Type B pancreatic cell (in vitro differentiated cells): ENCODE measurements at regions not wholly inside any gene's neighbourhood (a gene's known extent, or its start where the extent isn't known, plus 50 kb on each side); places are given as distances from the start of the nearest gene placed in this dataset.
"Not testable (repeated sequence)": the region's sequence is repeated elsewhere in the genome, so short reads cannot be mapped to it uniquely, and the experiment has no call there.

Experiments used
- DNase-seq: peaks from one replicate; pipeline ENCODE4 v3.0.0; 2021; ENCODE audit warnings: mixed read lengths; ENCODE audit not compliant: unreplicated experiment; ENCODE audit errors: extremely low spot score
- H3K27ac Mint-ChIP-seq: 2 replicates; pipeline ENCODE4 v1.8.0; 2021; ENCODE audit warnings: mild to moderate bottlenecking, mixed read lengths
- H3K27me3 Mint-ChIP-seq: 2 replicates; pipeline ENCODE4 v1.8.0; 2021; ENCODE audit warnings: mixed read lengths
- H3K36me3 Mint-ChIP-seq: 2 replicates; pipeline ENCODE4 v1.8.0; 2021; ENCODE audit warnings: mixed read lengths
- H3K4me1 Mint-ChIP-seq: one replicate; pipeline ENCODE4 v1.8.0; 2021; ENCODE audit warnings: mixed read lengths; ENCODE audit not compliant: unreplicated experiment
- H3K4me3 Mint-ChIP-seq: 2 replicates; pipeline ENCODE4 v1.8.0; 2021; ENCODE audit warnings: mild to moderate bottlenecking, mixed read lengths
- H3K9me3 Mint-ChIP-seq: 2 replicates; pipeline ENCODE4 v1.8.0; 2021; ENCODE audit warnings: mixed read lengths
- CTCF ChIP-seq: fragments of 200-600 bp; sonication (generic); conservative IDR thresholded peaks from 2 replicates; pipeline ENCODE4 v1.5.0; 2021; ENCODE audit warnings: antibody characterized with exemption, mild to moderate bottlenecking

GRCh38 chr2:47720559-47720958 is 62.4 kb upstream of the MSH6 start:
- H3K9me3 Mint-ChIP-seq, result no peaks in the 10 kb centered on the region
- H3K36me3 Mint-ChIP-seq, result no peaks in the 10 kb centered on the region
- no peak overlapping the region for H3K27ac Mint-ChIP-seq
- H3K4me1 Mint-ChIP-seq, result no peaks in the 10 kb centered on the region
- TF ChIP-seq CTCF, result no peak
- no peak overlapping the region for H3K4me3 Mint-ChIP-seq
- no peaks in the 10 kb centered on the region for H3K27me3 Mint-ChIP-seq
- no peak for DNase-seq

GRCh38 chr2:47720036-47720435 is 62.9 kb upstream of the MSH6 start:
- no peaks in the 10 kb centered on the region for H3K9me3 Mint-ChIP-seq
- no peaks in the 10 kb centered on the region for H3K4me1 Mint-ChIP-seq
- DNase-seq, result no peak
- H3K27me3 Mint-ChIP-seq, result no peaks in the 10 kb centered on the region
- no peak overlapping the region for H3K27ac Mint-ChIP-seq
- no peak for TF ChIP-seq CTCF
- H3K36me3 Mint-ChIP-seq, result no peaks in the 10 kb centered on the region
- no peak overlapping the region for H3K4me3 Mint-ChIP-seq

- no peak for DNase-seq
- no peaks in the 10 kb centered on the region for H3K36me3 Mint-ChIP-seq
- no peak overlapping the region for H3K4me3 Mint-ChIP-seq
- no peak for TF ChIP-seq CTCF
- H3K27ac Mint-ChIP-seq, result no peak overlapping the region
- no peaks in the 10 kb centered on the region for H3K4me1 Mint-ChIP-seq
- no peaks in the 10 kb centered on the region for H3K27me3 Mint-ChIP-seq
- no peaks in the 10 kb centered on the region for H3K9me3 Mint-ChIP-seq
Measured at GRCh38 chr2:47719099-47719498, 63.8 kb upstream of the MSH6 start.

GRCh38 chr2:47716307-47716706 is 66.6 kb upstream of the MSH6 start:
- H3K27me3 Mint-ChIP-seq, DNase-seq, H3K27ac Mint-ChIP-seq, H3K36me3 Mint-ChIP-seq, H3K4me1 Mint-ChIP-seq, H3K4me3 Mint-ChIP-seq, H3K9me3 Mint-ChIP-seq: not testable (repeated sequence)

- Mint-ChIP-seq H3K4me3 (no peak overlapping the region), H3K4me1 (no peaks in the 10 kb centered on the region), H3K36me3 (no peaks in the 10 kb centered on the region), H3K9me3 (no peaks in the 10 kb centered on the region), H3K27ac (no peak overlapping the region), H3K27me3 (no peaks in the 10 kb centered on the region)
- TF ChIP-seq CTCF, result no peak
- DNase-seq, result no peak
Measured at GRCh38 chr2:47715552-47715951, 67.4 kb upstream of the MSH6 start.

GRCh38 chr2:47708801-47709499 is 74.0 kb upstream of the MSH6 start:
- no peak overlapping the region for H3K4me3 Mint-ChIP-seq
- TF ChIP-seq CTCF, result no peak
- no peak overlapping the region for H3K27ac Mint-ChIP-seq
- no peaks in the 10 kb centered on the region for H3K36me3 Mint-ChIP-seq
- no peaks in the 10 kb centered on the region for H3K27me3 Mint-ChIP-seq
- no peak for DNase-seq
- H3K9me3 Mint-ChIP-seq, result no peaks in the 10 kb centered on the region
- H3K4me1 Mint-ChIP-seq, result no peaks in the 10 kb centered on the region
